GM12892 (cell line): ENCODE measurements at regions not wholly inside any gene's neighbourhood (a gene's known extent, or its start where the extent isn't known, plus 50 kb on each side); places are given as distances from the start of the nearest gene placed in this dataset.

Experiments
- DNase-seq: peaks from one replicate; pipeline ENCODE4 v3.0.0; 2011; ENCODE audit not compliant: insufficient read length
- FAIRE-seq: peaks from 2 replicates; lab custom pipeline; 2011; peaks lifted over from hg19 to GRCh38; lab: Jason Lieb, UNC
- POLR2A ChIP-seq: IDR thresholded peaks from 2 replicates; pipeline ENCODE4 v1.6.1; 2011; ENCODE audit warnings: low read depth, low read length, control low read depth
- POLR2AphosphoS5 ChIP-seq: IDR thresholded peaks from 2 replicates; pipeline ENCODE4 v1.6.1; 2011; ENCODE audit warnings: low read depth, low read length, control low read depth
- TAF1 ChIP-seq: IDR thresholded peaks from 2 replicates; pipeline ENCODE4 v1.6.1; 2011; ENCODE audit warnings: low read depth, mild to moderate bottlenecking, control low read depth, low read length, borderline replicate concordance

DNA sequence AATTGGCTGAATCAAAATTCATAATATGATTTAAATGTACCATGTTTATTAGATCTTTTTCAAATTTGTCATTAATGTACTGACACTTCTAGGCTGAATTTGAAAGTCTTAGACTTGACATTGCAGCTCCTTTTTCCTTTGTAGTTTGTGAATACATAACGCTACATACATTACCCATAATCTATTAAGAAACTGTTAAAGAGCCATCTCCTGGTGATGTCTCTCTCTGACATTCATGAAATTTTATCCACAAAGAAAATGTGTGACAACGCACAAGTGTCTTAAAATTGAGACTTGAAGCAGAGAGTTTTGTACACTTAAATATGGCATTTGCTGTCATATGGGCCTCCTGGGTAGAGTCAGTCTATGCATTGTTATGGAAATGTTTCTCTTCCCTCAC, 320.2 kb upstream of the ARGLU1 start:
- no peak for DNase-seq
- no peak for FAIRE-seq
- TF ChIP-seq POLR2AphosphoS5 (no peak), TAF1 (no peak), POLR2A (no peak)

DNA sequence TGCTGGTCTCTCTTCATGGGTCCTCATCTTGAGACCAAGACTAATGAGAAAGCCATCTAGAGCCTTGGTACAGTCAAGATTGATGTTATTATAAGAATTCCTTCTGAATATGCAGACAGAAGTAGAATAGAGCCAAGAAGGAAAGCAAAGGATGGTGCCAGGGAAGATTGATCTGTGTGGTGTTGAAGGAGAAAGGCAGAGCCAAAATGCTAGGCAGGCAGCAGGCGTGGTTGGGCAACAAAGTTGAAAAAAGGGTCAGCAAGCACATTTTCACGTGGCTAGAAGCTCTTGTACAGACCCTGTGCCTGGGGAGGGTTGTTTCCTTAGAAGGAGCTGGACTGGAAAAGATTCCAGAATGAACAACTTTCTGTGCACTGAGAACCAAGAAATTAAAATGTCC, 319.7 kb upstream of the ARGLU1 start:
- DNase-seq: no peak
- FAIRE-seq: no peak
- TF ChIP-seq POLR2A (no peak), TAF1 (no peak), POLR2AphosphoS5 (no peak)

DNA sequence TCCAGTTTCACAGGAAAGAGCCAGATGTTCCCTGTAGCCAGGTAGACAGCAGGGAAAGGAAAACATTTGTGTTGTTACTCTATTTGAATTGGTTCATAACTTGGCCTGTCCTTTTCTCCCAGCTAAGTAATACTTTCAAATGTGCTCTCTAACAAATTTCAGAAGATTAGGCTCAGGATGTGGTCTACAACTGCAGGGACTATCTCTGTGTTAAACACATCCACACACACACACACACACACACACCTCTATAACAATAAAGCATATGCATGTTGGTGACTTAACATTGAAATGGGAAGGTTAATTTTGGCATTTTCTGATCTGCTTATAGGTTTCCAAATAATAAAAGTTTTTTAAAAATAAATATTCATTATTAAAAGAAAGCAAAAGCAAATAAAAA, 316.0 kb upstream of the ARGLU1 start:
- no peak for TF ChIP-seq POLR2AphosphoS5
- no peak for TF ChIP-seq POLR2A
- TF ChIP-seq TAF1: no peak
- DNase-seq (no peak), FAIRE-seq (no peak)

DNA sequence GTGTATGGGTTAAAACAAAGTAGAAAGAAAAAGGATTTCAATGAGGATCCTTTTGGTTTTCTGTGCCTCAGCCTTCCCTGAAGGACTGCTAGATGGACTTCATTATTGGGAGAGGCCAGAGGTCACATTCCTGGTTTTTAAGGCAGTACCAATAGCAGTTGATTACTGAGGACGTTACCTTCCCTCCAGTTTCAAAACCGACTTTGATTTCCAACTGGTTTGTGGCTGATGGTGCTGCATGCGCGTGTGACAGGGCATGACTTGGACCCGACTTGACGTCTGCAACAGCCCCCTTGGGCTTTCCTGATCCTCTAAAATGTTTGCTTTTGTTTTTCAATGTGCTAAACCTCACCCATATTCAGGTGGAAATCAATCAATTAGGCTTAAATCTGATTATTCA, 314.3 kb upstream of the ARGLU1 start:
- TF ChIP-seq POLR2A (no peak), TAF1 (no peak), POLR2AphosphoS5 (no peak)
- DNase-seq: no peak
- FAIRE-seq: no peak

DNA sequence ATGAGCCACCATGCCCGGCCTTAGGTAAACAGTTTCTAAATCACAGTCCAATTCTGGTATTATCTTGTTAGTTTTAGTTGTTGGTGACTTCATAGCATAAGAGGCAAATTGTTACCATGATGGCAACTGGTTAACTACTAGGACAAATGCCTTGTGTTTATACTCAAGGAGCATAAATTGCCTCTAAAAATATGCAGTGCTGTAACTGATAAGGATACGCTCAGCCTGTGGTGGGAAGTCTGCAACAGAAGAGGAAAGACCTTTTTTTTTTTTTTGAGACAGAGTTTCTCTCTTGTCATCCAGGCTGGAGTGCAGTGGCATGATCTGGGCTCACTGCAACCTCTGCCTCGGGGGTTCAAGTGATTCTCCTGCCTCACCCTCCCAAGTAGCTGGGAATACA, 311.9 kb upstream of the ARGLU1 start:
- TF ChIP-seq POLR2A (no peak), POLR2AphosphoS5 (no peak), TAF1 (no peak)
- no peak for FAIRE-seq
- DNase-seq: no peak

DNA sequence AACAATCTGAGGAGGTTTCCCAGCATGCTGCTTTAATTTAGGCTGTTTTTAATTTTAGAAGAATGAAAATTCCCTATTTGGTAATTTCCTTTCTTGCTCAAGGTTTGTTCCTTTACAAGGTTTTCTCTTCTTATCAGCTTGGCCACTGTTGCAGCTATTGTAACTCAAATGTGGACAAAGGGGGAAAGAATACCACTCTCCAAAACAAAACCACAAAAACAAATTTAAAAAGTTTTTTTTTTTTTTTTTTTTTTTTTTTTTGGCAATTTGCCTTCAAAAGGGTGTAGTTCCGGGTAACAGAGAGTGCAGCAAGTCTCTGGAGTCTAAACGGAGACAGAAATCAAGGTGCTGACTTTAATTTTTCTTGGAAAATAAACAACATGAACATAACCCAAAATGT, 306.4 kb upstream of the ARGLU1 start:
- no peak for TF ChIP-seq POLR2A
- FAIRE-seq (no peak), DNase-seq (no peak)

DNA sequence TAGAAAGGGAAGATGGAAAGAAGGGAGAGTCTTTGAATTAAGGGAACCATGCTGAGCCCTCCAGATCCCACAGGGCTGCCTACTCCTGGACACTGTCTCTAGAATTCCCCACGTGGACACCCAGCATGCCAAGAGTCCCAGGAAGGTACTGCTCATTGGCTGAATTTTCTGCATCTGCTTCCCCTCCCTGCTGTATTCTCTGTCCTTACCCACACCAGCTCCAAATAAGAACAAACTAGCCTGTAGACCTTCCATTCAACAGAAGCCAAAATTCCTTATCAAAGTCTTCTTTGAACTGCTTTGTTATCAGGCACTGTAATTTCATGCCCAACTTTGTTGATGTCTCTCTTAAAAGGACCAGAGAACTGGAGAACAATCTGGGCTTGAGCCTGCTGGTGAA, 305.9 kb upstream of the ARGLU1 start:
- TF ChIP-seq TAF1: no peak
- no peak for TF ChIP-seq POLR2AphosphoS5
- no peak for TF ChIP-seq POLR2A
- no peak for FAIRE-seq
- no peak for DNase-seq

DNA sequence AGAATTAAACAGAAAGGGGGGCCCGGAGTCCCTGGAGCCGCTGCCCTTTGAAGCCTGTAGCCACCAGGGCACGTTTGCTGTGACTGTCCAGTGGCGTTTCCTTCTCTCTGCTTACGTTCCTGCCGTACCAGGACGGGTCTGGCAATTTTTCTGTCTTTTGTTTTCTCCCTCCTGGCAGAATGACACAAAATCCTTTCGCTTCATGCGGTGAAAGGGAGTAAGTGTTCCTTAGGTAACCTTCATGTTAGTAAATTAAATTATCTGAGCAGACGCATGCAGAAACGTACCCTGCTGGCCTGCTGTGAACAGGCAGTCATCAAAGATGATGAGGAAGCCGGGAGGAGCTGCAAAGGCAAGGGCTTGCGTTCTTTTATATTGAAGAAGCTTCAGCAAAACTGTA, 299.3 kb upstream of the ARGLU1 start:
- FAIRE-seq: no peak
- TF ChIP-seq TAF1 (no peak), POLR2A (no peak), POLR2AphosphoS5 (no peak)
- DNase-seq: no peak

DNA sequence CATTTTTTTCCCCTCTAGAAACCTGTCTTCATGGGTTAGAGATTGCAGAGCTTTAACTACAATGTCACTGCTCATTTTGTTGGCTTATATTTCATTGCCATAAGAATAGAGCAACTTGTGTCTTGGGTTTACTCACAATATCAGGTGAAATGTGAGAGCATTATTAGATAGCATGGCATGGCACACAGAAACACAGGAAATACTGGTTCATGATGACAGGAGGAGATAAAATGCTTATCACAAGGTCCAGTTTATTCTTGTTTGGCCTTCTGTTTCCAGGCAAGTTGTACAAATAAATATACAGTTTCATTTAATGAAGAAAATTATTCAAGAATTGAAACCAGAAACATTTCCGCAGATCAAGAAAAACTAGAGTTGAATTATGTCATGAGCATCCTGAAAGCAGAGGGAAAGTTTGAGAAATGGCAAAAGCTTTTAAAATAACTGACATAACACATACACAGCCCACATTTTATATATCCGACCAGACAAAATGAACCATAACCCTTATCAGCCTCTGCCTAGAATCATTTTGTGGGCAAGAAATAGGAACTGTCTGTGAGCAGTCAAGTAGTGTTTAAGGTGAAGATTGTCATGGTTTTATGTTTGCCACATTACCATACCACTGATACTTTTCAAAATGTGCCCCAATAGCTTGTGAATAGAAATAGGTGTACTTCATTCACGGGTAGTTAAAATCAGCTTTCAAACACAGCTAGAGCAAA, 297.9 kb upstream of the ARGLU1 start:
- TF ChIP-seq TAF1: no peak
- TF ChIP-seq POLR2AphosphoS5: no peak
- no peak for TF ChIP-seq POLR2A
- DNase-seq: no peak
- no peak for FAIRE-seq

DNA sequence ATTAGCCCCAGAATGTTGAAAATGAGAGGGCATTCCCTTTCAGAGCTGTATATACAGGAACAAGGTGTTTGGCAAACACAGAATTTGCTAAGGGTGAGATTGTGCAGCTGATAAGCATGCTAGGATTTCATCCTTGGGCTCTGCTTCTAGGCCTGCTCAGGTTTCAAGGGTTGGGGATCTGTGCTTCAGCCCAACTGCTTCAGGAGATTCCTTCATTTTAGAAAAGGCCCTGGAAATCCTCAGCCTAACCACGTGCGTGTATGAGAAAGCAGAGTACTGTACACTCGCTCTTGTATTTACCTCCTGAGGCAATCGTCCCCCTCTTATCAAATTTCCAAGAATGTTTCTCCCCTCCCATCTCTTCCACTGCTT, 291.6 kb upstream of the ARGLU1 start:
- TF ChIP-seq POLR2A: no peak
- no peak for TF ChIP-seq TAF1
- no peak for TF ChIP-seq POLR2AphosphoS5
- no peak for DNase-seq
- FAIRE-seq: no peak

DNA sequence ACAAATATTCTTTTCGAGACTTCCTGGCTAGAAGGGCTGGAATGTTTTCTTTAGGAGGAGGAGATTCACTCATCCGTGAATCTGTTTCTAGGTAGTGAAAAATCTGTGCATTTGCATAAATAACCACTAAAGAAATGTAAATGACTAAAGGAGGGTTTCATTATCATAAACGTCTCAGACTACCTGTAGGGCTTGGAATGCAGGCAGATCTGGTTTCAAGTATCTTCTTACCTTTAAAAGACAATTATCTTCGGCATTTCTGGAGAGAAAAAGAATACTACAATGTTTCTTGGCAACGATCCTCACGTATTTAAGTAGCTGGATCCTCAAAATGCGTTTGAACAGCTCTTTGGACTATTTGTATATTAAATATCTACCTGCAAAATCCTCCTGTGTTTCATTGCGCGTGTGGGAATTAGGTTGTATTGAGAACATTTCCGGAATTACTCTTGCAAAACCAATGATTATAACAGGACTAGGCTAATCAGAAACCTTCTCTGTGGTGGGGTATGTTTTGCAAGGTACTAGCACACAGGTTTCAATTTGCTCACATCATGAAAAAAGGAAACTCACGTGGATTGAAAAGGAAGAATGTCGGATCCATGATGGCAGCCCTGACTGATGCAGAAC, 291.1 kb upstream of the ARGLU1 start:
- TF ChIP-seq POLR2AphosphoS5 (no peak), TAF1 (no peak), POLR2A (no peak)
- FAIRE-seq (no peak), DNase-seq (no peak)

DNA sequence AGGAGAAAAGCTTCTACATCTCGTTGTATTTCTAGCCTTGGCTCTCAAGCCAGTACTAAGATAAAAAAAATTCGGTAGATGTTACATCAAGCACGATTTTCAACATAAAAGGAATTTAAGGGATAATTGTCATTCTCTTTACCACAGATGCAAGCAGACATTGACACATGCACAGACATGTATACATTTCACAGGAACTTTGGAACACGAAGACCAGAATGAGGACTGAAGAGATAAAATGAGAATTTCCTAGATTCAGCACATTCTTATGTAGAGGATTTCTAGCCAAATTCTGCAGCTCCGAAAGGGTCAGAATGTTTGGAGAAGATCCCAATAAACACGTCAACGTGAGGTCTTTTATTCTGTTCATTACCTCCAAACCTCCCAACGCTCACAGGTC, 284.5 kb upstream of the ARGLU1 start:
- TF ChIP-seq POLR2AphosphoS5 (no peak), TAF1 (no peak), POLR2A (no peak)
- FAIRE-seq: no peak
- no peak for DNase-seq
